HepG2 (cell line): ENCODE measurements at regions not wholly inside any gene's neighbourhood (a gene's known extent, or its start where the extent isn't known, plus 50 kb on each side); places are given as distances from the start of the nearest gene placed in this dataset.

Source experiments
- ATAC-seq: fragments of 200-7000 bp; cut with Tn5 transposase; 3 replicates; pipeline ENCODE4 v1.9.1; 2020; ENCODE audit warnings: mild to moderate bottlenecking, moderate library complexity
- BruUV-seq: library from RNA; stranded (reverse); fragments of 400-500 nt; replicated peaks from 2 replicates; lab custom pipeline; 2021; lab: Mats Ljungman, UMichigan
- CTCF ChIA-PET: fragments of 300-600 bp; formaldehyde crosslinking; extraction: SDS; loops from one replicate; lab custom pipeline; 2021; ENCODE audit warnings: low total read pairs, inconsistent platforms, low intra/inter-chr PET ratio; lab: Yijun Ruan, JAX
- POLR2A ChIA-PET: fragments of 350-600 bp; sonication (Branson Sonifier 250); formaldehyde crosslinking; loops from one replicate; lab custom pipeline; 2020; ENCODE audit warnings: antibody characterized with exemption, inconsistent platforms; lab: Yijun Ruan, JAX
- DNase-seq: peaks from one replicate; pipeline ENCODE4 v3.0.0-alpha.2; 2015; ENCODE audit warnings: low spot score
- FAIRE-seq: peaks from 3 replicates; lab custom pipeline; 2011; peaks lifted over from hg19 to GRCh38; lab: Jason Lieb, UNC
- H2AFZ ChIP-seq: one replicate; pipeline ENCODE4 v1.6.1; 2011; ENCODE audit warnings: low read length, inconsistent platforms
- H3K27ac ChIP-seq: fragments of 300-600 bp; 3 replicates; pipeline ENCODE4 v1.8.0; 2011; ENCODE audit warnings: mixed run types, mild to moderate bottlenecking, mixed read lengths, low read length, inconsistent platforms; ENCODE audit not compliant: insufficient read depth; ENCODE audit errors: extremely low read length
- H3K27me3 ChIP-seq, 2 experiments: fragments of 200-600 bp in 1 of 2; 2 replicates in 1 of 2; 3 replicates in 1 of 2; pipeline versions ENCODE4 v1.6.0 to v1.8.0; 2011; ENCODE audit warnings: low read length in 2 of 2, mild to moderate bottlenecking in 2 of 2, moderate library complexity in 2 of 2, inconsistent platforms in 1 of 2; ENCODE audit not compliant: insufficient read depth in 2 of 2, control insufficient read depth in 1 of 2
- H3K36me3 ChIP-seq, 2 experiments: fragments of 200-600 bp in 1 of 2; replicated peaks in 1 of 2; 2 replicates in 1 of 2; 3 replicates in 1 of 2; pipeline versions ENCODE4 v1.5.1 to v1.8.0; 2011; ENCODE audit warnings: low read length in 2 of 2, inconsistent platforms in 1 of 2; ENCODE audit not compliant: insufficient read depth in 2 of 2, control insufficient read depth in 1 of 2
- H3K4me1 ChIP-seq: 2 replicates; pipeline ENCODE4 v1.5.1; 2012; ENCODE audit warnings: low read length, inconsistent platforms; ENCODE audit not compliant: insufficient read depth
- H3K4me2 ChIP-seq: 2 replicates; pipeline ENCODE4 v1.6.0; 2011; ENCODE audit warnings: low read depth, low read length, inconsistent platforms
- H3K4me3 ChIP-seq, 3 experiments: fragments of 200-600 bp in 1 of 3; sonication (generic), shearing (Covaris generic) in 1 of 3; replicated peaks in 1 of 3; 2 replicates each; pipeline ENCODE4 v1.5.1; 2011 to 2016; ENCODE audit warnings: low read length in 3 of 3, inconsistent platforms in 2 of 3, low read depth in 2 of 3, mild to moderate bottlenecking in 2 of 3, control low read depth in 1 of 3, mixed read lengths in 1 of 3; ENCODE audit not compliant: insufficient read depth in 1 of 3
- H3K79me2 ChIP-seq: one replicate; pipeline ENCODE4 v1.6.1; 2011; ENCODE audit warnings: low read length, inconsistent platforms; ENCODE audit not compliant: insufficient read depth
- H3K9ac ChIP-seq: 2 replicates; pipeline ENCODE4 v1.6.0; 2011; ENCODE audit warnings: mild to moderate bottlenecking, low read depth, low read length, inconsistent platforms; ENCODE audit not compliant: insufficient read depth
- H3K9me3 ChIP-seq: 2 replicates; pipeline ENCODE4 v1.5.1; 2012; ENCODE audit warnings: mild to moderate bottlenecking, low read length
- H4K20me1 ChIP-seq: 2 replicates; pipeline ENCODE4 v1.6.0; 2011; ENCODE audit warnings: inconsistent platforms, mild to moderate bottlenecking, low read length, moderate library complexity; ENCODE audit not compliant: insufficient read depth
- ETV6 ChIP-seq: sonication (generic); formaldehyde crosslinking; conservative IDR thresholded peaks from 2 replicates; pipeline ENCODE4 v1.4.0; 2020; ENCODE audit warnings: missing genetic modification reagents
- FOSL1 ChIP-seq: sonication (generic); formaldehyde crosslinking; IDR thresholded peaks from 2 replicates; pipeline ENCODE4 v1.9.0; 2021; ENCODE audit warnings: missing genetic modification reagents, borderline replicate concordance
- GLI4 ChIP-seq: sonication (generic); formaldehyde crosslinking; IDR thresholded peaks from 2 replicates; pipeline ENCODE4 v1.5.1; 2020; ENCODE audit warnings: missing genetic modification reagents, mild to moderate bottlenecking, moderate library complexity, borderline replicate concordance
- HDAC6 ChIP-seq: fragments of 200-600 bp; sonication (generic); IDR thresholded peaks from 2 replicates; pipeline ENCODE4 v1.7.0; 2017; ENCODE audit warnings: mild to moderate bottlenecking, antibody characterized with exemption, low read length, low read depth
- HOXD1 ChIP-seq: sonication (generic); formaldehyde crosslinking; IDR thresholded peaks from 2 replicates; pipeline ENCODE4 v1.5.0; 2020; ENCODE audit warnings: missing genetic modification reagents
- SIX4 ChIP-seq: sonication (generic); formaldehyde crosslinking; IDR thresholded peaks from 2 replicates; pipeline ENCODE4 v1.4.0; 2020; ENCODE audit warnings: missing genetic modification reagents
- ZNF253 ChIP-seq: sonication (generic); formaldehyde crosslinking; IDR thresholded peaks from 2 replicates; pipeline ENCODE4 v1.8.0; 2022; ENCODE audit warnings: mild to moderate bottlenecking, missing genetic modification reagents, borderline replicate concordance
- ZNF3 ChIP-seq: IDR thresholded peaks from 2 replicates; pipeline ENCODE4 v1.7.0; 2017; ENCODE audit warnings: inconsistent platforms
- WGBS: methylation state at CpG from one replicate; pipeline ENCODE4 v1.1.6; 2017; ENCODE audit warnings: low lambda C conversion rate; 5-methylcytosine and 5-hydroxymethylcytosine counted together
- in situ Hi-C: cut with HindIII; loops from 2 replicates; pipeline ENCODE4 v1.10.0; 2017; ENCODE audit warnings: low pct_unique_long_range_greater_than_20kb; ENCODE audit not compliant: extremely low pct_ligation_motif_present
- intact Hi-C: fragments of 100-400 bp; cut with micrococcal nuclease; formaldehyde crosslinking; loops from one replicate; pipeline ENCODE4 v1.10.0; 2022; ENCODE audit not compliant: unreplicated experiment
- TF ChIP-seq, protein P1 (sequence below): sonication (generic); formaldehyde crosslinking; IDR thresholded peaks from 2 replicates; pipeline ENCODE4 v1.4.0; 2020; ENCODE audit warnings: missing genetic modification reagents, borderline replicate concordance
- TF ChIP-seq, protein P2 (sequence below): IDR thresholded peaks from 2 replicates; pipeline ENCODE4 v1.6.1; 2018; ENCODE audit warnings: missing genetic modification reagents

DNA sequence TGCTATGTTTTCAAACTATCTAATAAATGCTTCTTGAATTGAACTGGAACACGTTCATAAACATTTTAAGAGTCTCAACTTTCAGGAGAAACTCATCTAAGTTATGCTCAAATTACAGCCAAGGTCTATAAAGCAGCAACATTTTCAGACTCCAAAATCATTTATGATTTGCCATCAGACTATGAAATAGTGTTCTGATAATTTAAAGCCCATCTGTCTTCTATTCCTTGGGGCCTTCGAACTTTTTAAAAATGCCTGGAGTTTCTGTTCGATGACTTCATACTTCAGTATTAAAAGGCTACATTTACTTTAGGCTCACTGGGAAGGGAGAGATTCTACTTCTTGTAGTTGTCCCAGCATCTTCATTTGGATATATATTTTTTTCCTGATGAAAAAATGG, 73.6 kb upstream of the NXPH2 start:
- in situ Hi-C loops, result loop anchor here (10.0 kb wide), 1 partner anchor 181 kb away; no protein-coding TSS in a partner anchor
- BruUV-seq, result no TSS peak
- DNase-seq (no peak), ATAC-seq (no peak), FAIRE-seq (no peak)
- no peaks in the 10 kb centered on the region for H3K36me3 ChIP-seq
- WGBS, result 13% methylated on average over 3 of the region's 3 CpGs
- no peaks in the 10 kb centered on the region for H4K20me1 ChIP-seq
- no peak overlapping the region for H3K4me3 ChIP-seq
- TF ChIP-seq, protein P1, sequence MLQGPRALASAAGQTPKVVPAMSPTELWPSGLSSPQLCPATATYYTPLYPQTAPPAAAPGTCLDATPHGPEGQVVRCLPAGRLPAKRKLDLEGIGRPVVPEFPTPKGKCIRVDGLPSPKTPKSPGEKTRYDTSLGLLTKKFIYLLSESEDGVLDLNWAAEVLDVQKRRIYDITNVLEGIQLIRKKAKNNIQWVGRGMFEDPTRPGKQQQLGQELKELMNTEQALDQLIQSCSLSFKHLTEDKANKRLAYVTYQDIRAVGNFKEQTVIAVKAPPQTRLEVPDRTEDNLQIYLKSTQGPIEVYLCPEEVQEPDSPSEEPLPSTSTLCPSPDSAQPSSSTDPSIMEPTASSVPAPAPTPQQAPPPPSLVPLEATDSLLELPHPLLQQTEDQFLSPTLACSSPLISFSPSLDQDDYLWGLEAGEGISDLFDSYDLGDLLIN (CRISPR knock-in tag), result no peak
- TF ChIP-seq ETV6 (CRISPR knock-in tag) (no peak), HOXD1 (CRISPR knock-in tag) (no peak), ZNF3 (CRISPR knock-in tag) (no peak), HDAC6 (no peak), GLI4 (CRISPR knock-in tag) (no peak), SIX4 (CRISPR knock-in tag) (no peak), ZNF253 (CRISPR knock-in tag) (no peak)
- ChIA-PET CTCF (no interaction called here), POLR2A (no interaction called here)
- no peaks in the 10 kb centered on the region for H3K9me3 ChIP-seq
- H3K79me2 ChIP-seq, result no peaks in the 10 kb centered on the region
- no peak overlapping the region for H2AFZ ChIP-seq
- H3K9ac ChIP-seq, result no peak overlapping the region
- H3K4me2 ChIP-seq, result no peak overlapping the region
- intact Hi-C loops, result no loop called here
- no peaks in the 10 kb centered on the region for H3K27me3 ChIP-seq
- no peaks in the 10 kb centered on the region for H3K4me1 ChIP-seq
- H3K27ac ChIP-seq, result no peak overlapping the region

DNA sequence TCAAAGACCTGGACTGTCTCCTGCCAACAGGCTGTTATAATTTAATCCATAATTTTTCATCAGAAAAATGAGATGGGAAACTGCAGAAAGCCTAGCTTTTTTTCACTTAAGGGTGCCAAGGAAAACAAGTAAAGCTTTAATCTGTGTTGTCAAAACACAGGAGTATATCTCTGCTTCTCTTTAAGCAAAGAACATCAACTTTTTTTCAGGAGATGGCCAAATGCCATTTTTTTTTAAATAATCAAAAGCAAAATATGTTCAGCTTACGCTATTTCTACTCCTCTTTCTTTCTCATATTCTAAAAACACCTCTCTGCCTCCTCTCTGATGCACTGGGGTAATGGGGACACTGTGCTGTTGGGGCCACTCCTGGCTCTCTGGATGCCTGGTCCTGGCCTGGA, 73.1 kb upstream of the NXPH2 start:
- no peaks in the 10 kb centered on the region for H3K4me1 ChIP-seq
- ChIA-PET CTCF (no interaction called here), POLR2A (no interaction called here)
- H3K79me2 ChIP-seq, result no peaks in the 10 kb centered on the region
- H3K4me2 ChIP-seq, result no peak overlapping the region
- H3K27me3 ChIP-seq, result no peaks in the 10 kb centered on the region
- no peak overlapping the region for H3K9ac ChIP-seq
- in situ Hi-C loops (loop anchor here (10.0 kb wide), 1 partner anchor 182 kb away; no protein-coding TSS in a partner anchor), intact Hi-C loops (no loop called here)
- H3K27ac ChIP-seq, result no peak overlapping the region
- H4K20me1 ChIP-seq, result no peaks in the 10 kb centered on the region
- no peaks in the 10 kb centered on the region for H3K36me3 ChIP-seq
- DNase-seq (no peak), ATAC-seq (no peak), FAIRE-seq (no peak)
- WGBS, result 5% methylated on average over 1 of the region's 1 CpG
- no peak overlapping the region for H3K4me3 ChIP-seq
- BruUV-seq, result no TSS peak
- H2AFZ ChIP-seq, result no peak overlapping the region
- H3K9me3 ChIP-seq, result no peaks in the 10 kb centered on the region
- TF ChIP-seq FOSL1 (CRISPR knock-in tag), result no peak
- TF ChIP-seq, protein P2, sequence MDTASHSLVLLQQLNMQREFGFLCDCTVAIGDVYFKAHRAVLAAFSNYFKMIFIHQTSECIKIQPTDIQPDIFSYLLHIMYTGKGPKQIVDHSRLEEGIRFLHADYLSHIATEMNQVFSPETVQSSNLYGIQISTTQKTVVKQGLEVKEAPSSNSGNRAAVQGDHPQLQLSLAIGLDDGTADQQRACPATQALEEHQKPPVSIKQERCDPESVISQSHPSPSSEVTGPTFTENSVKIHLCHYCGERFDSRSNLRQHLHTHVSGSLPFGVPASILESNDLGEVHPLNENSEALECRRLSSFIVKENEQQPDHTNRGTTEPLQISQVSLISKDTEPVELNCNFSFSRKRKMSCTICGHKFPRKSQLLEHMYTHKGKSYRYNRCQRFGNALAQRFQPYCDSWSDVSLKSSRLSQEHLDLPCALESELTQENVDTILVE (CRISPR knock-in tag), result no peak
